Neural cell (in vitro differentiated cells): ENCODE measurements at regions not wholly inside any gene's neighbourhood (a gene's known extent, or its start where the extent isn't known, plus 50 kb on each side); places are given as distances from the start of the nearest gene placed in this dataset.

Experiments
- H2AFZ ChIP-seq: fragments of 200-600, 300-800 bp; sonication (generic), shearing (Covaris generic); 2 replicates; pipeline ENCODE4 v1.6.0; 2014; ENCODE audit warnings: low read depth, mild to moderate bottlenecking, antibody characterized with exemption, low read length, moderate library complexity
- H3F3A ChIP-seq: fragments of 200-600 bp; shearing (Covaris generic); 2 replicates; pipeline ENCODE4 v1.6.1; 2016; ENCODE audit warnings: mild to moderate bottlenecking, moderate library complexity, mixed read lengths, antibody characterized with exemption, low read length; ENCODE audit not compliant: insufficient read depth, poor library complexity, severe bottlenecking
- H3K27ac ChIP-seq: fragments of 200-600, 300-800 bp; sonication (generic), shearing (Covaris generic); 2 replicates; pipeline ENCODE4 v1.5.1; 2014; ENCODE audit warnings: mild to moderate bottlenecking, low read length, moderate library complexity
- H3K27me3 ChIP-seq: fragments of 300-800, 200-600 bp; sonication (generic), shearing (Covaris generic); 2 replicates; pipeline ENCODE4 v1.6.0; 2014; ENCODE audit warnings: mild to moderate bottlenecking, low read depth, low read length, moderate library complexity; ENCODE audit not compliant: insufficient read depth
- H3K36me3 ChIP-seq: fragments of 300-800, 200-600 bp; sonication (generic), shearing (Covaris generic); 2 replicates; pipeline ENCODE4 v1.5.1; 2014; ENCODE audit warnings: mild to moderate bottlenecking, antibody characterized with exemption, low read length, moderate library complexity; ENCODE audit not compliant: insufficient read depth
- H3K4me2 ChIP-seq: fragments of 300-800, 200-600 bp; sonication (generic), shearing (Covaris generic); 2 replicates; pipeline ENCODE4 v1.6.0; 2014; ENCODE audit warnings: mild to moderate bottlenecking, low read length
- H3K4me3 ChIP-seq: fragments of 300-800, 200-600 bp; sonication (generic), shearing (Covaris generic); 2 replicates; pipeline ENCODE4 v1.5.1; 2014; ENCODE audit warnings: mild to moderate bottlenecking, low read length, moderate library complexity
- H3K79me2 ChIP-seq: fragments of 200-600 bp; shearing (Covaris generic); replicated peaks from 2 replicates; pipeline ENCODE4 v1.6.0; 2014; ENCODE audit warnings: mild to moderate bottlenecking, low read length, moderate library complexity; ENCODE audit not compliant: insufficient read depth
- H3K9ac ChIP-seq: fragments of 300-800, 200-600 bp; sonication (generic), shearing (Covaris generic); 2 replicates; pipeline ENCODE4 v1.6.1; 2016; ENCODE audit warnings: mild to moderate bottlenecking, low read length, mixed read lengths
- H3K9me2 ChIP-seq: fragments of 200-600 bp; shearing (Covaris generic); 2 replicates; pipeline ENCODE4 v1.6.1; 2016; ENCODE audit warnings: mild to moderate bottlenecking, low read length, mixed read lengths; ENCODE audit not compliant: insufficient read depth
- H3K9me3 ChIP-seq: fragments of 200-600, 300-800 bp; sonication (generic), shearing (Covaris generic); 2 replicates; pipeline ENCODE4 v1.6.1; 2016; ENCODE audit warnings: mild to moderate bottlenecking, mixed run types, low read length, moderate library complexity, mixed read lengths
- H4K20me1 ChIP-seq: fragments of 200-600 bp; shearing (Covaris generic); 2 replicates; pipeline ENCODE4 v1.6.1; 2016; ENCODE audit warnings: mild to moderate bottlenecking, mixed run types; ENCODE audit not compliant: insufficient read depth
- EP300 ChIP-seq: fragments of 450-650 bp; conservative IDR thresholded peaks from 2 replicates; pipeline ENCODE4 v1.6.1; 2014; ENCODE audit warnings: antibody characterized with exemption, mild to moderate bottlenecking, moderate library complexity; ENCODE audit not compliant: poor library complexity, severe bottlenecking
- EZH2 ChIP-seq: fragments of 200-600, 300-800 bp; shearing (Covaris generic), sonication (generic); IDR thresholded peaks from 2 replicates; pipeline ENCODE4 v1.6.1; 2014; ENCODE audit warnings: antibody characterized with exemption, low read length, borderline replicate concordance, mild to moderate bottlenecking; ENCODE audit not compliant: insufficient read depth, poor library complexity, severe bottlenecking
- MXI1 ChIP-seq: fragments of 450-650 bp; conservative IDR thresholded peaks from 2 replicates; pipeline ENCODE4 v1.6.1; 2014; ENCODE audit warnings: antibody characterized with exemption, mild to moderate bottlenecking; ENCODE audit not compliant: poor library complexity, severe bottlenecking
- POLR2AphosphoS5 ChIP-seq: IDR thresholded peaks from 2 replicates; pipeline ENCODE4 v1.6.1; 2012
- RAD21 ChIP-seq: fragments of 450-650 bp; conservative IDR thresholded peaks from 2 replicates; pipeline ENCODE4 v1.6.1; 2014; ENCODE audit warnings: antibody characterized with exemption, mild to moderate bottlenecking, moderate library complexity
- SMC3 ChIP-seq: fragments of 450-650 bp; conservative IDR thresholded peaks from 2 replicates; pipeline ENCODE4 v1.6.1; 2014; ENCODE audit warnings: antibody characterized with exemption, mild to moderate bottlenecking, moderate library complexity; ENCODE audit not compliant: poor library complexity
- TAF1 ChIP-seq: IDR thresholded peaks from 2 replicates; pipeline ENCODE4 v1.6.1; 2012; ENCODE audit warnings: low read depth
- TF ChIP-seq, protein P1 (sequence below): fragments of 450-650 bp; IDR thresholded peaks from 2 replicates; pipeline ENCODE4 v1.5.1; 2014; ENCODE audit warnings: antibody characterized with exemption, mild to moderate bottlenecking, moderate library complexity; ENCODE audit not compliant: poor library complexity, severe bottlenecking
- TF ChIP-seq, protein P2 (sequence below): IDR thresholded peaks from 2 replicates; pipeline ENCODE4 v1.6.1; 2012; ENCODE audit warnings: borderline replicate concordance

DNA sequence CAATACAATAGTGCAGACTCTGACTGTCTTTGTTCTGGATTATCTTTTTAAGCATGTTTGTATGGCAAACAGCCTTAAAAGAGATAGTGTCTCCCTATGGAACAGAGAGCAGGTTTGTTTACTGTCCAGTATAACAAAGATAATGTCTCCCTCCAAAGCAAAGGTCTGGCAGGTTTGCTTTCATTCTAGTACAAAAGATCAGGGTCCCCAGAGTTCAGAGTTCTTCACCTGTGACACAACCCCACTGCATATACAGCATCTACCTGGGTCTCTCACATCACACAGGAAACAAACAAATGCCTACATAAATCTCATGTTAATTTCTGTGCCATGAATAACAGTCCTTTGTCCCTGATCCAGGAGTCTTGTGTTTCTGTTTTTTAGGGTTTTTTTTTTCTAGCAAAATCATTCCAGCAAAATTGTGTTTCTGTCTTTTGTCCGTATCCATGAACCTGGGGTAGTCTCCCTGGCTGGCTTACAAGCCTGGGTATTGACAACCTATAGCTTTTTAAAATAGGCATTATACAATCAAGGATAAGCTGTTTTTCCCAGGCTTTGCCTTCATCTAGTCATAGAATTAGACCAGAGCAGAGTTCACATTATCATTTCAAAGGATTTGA lies 89.4 kb upstream of the PTBP2 start:
- Histone ChIP-seq H3K27me3 (no peaks in the 10 kb centered on the region), H3K4me3 (no peak overlapping the region), H3K9ac (no peak overlapping the region), H3K79me2 (no peaks in the 10 kb centered on the region), H2AFZ (no peak overlapping the region), H4K20me1 (no peaks in the 10 kb centered on the region), H3F3A (no peaks in the 10 kb centered on the region), H3K4me2 (no peak overlapping the region), H3K9me3 (no peaks in the 10 kb centered on the region), H3K9me2 (no peaks in the 10 kb centered on the region), H3K27ac (no peak overlapping the region), H3K36me3 (no peaks in the 10 kb centered on the region)
- TF ChIP-seq EZH2, result no peak
- TF ChIP-seq, protein P1, sequence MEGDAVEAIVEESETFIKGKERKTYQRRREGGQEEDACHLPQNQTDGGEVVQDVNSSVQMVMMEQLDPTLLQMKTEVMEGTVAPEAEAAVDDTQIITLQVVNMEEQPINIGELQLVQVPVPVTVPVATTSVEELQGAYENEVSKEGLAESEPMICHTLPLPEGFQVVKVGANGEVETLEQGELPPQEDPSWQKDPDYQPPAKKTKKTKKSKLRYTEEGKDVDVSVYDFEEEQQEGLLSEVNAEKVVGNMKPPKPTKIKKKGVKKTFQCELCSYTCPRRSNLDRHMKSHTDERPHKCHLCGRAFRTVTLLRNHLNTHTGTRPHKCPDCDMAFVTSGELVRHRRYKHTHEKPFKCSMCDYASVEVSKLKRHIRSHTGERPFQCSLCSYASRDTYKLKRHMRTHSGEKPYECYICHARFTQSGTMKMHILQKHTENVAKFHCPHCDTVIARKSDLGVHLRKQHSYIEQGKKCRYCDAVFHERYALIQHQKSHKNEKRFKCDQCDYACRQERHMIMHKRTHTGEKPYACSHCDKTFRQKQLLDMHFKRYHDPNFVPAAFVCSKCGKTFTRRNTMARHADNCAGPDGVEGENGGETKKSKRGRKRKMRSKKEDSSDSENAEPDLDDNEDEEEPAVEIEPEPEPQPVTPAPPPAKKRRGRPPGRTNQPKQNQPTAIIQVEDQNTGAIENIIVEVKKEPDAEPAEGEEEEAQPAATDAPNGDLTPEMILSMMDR, result no peak
- no peak for TF ChIP-seq TAF1
- TF ChIP-seq, protein P2, sequence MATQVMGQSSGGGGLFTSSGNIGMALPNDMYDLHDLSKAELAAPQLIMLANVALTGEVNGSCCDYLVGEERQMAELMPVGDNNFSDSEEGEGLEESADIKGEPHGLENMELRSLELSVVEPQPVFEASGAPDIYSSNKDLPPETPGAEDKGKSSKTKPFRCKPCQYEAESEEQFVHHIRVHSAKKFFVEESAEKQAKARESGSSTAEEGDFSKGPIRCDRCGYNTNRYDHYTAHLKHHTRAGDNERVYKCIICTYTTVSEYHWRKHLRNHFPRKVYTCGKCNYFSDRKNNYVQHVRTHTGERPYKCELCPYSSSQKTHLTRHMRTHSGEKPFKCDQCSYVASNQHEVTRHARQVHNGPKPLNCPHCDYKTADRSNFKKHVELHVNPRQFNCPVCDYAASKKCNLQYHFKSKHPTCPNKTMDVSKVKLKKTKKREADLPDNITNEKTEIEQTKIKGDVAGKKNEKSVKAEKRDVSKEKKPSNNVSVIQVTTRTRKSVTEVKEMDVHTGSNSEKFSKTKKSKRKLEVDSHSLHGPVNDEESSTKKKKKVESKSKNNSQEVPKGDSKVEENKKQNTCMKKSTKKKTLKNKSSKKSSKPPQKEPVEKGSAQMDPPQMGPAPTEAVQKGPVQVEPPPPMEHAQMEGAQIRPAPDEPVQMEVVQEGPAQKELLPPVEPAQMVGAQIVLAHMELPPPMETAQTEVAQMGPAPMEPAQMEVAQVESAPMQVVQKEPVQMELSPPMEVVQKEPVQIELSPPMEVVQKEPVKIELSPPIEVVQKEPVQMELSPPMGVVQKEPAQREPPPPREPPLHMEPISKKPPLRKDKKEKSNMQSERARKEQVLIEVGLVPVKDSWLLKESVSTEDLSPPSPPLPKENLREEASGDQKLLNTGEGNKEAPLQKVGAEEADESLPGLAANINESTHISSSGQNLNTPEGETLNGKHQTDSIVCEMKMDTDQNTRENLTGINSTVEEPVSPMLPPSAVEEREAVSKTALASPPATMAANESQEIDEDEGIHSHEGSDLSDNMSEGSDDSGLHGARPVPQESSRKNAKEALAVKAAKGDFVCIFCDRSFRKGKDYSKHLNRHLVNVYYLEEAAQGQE, result no peak
- TF ChIP-seq RAD21, result no peak
- no peak for TF ChIP-seq SMC3
- TF ChIP-seq POLR2AphosphoS5, result no peak
- no peak for TF ChIP-seq MXI1

GRCh38 chr1:96633695-96634094 lies 87.9 kb upstream of the PTBP2 start:
- no peaks in the 10 kb centered on the region for H3K79me2 ChIP-seq
- H3K9me3 ChIP-seq, result no peaks in the 10 kb centered on the region
- no peaks in the 10 kb centered on the region for H4K20me1 ChIP-seq
- no peaks in the 10 kb centered on the region for H3K27me3 ChIP-seq
- H3K9me2 ChIP-seq, result no peaks in the 10 kb centered on the region
- H3K27ac ChIP-seq, result no peak overlapping the region
- H3K4me3 ChIP-seq, result no peak overlapping the region
- H3K4me2 ChIP-seq, result no peak overlapping the region
- TF ChIP-seq POLR2AphosphoS5, result no peak
- no peak for TF ChIP-seq EP300
- TF ChIP-seq EZH2, result no peak
- no peak for TF ChIP-seq TAF1
- TF ChIP-seq, protein P1, result no peak
- no peak for TF ChIP-seq RAD21
- TF ChIP-seq, protein P2, result no peak
- no peak for TF ChIP-seq SMC3
- no peak for TF ChIP-seq MXI1
- H2AFZ ChIP-seq, result no peak overlapping the region
- H3K9ac ChIP-seq, result no peak overlapping the region
- H3F3A ChIP-seq, result no peaks in the 10 kb centered on the region
- no peaks in the 10 kb centered on the region for H3K36me3 ChIP-seq
